Stimulated activated CD4-positive, alpha-beta T cell treated with anti-CD3 and anti-CD28 coated beads, Interleukin-1b, Interleukin-23, amount 100 ng/mL, for 24 hours (primary cell): ENCODE measurements at regions not wholly inside any gene's neighbourhood (a gene's known extent, or its start where the extent isn't known, plus 50 kb on each side); places are given as distances from the start of the nearest gene placed in this dataset.

ENCODE experiments used
- DNase-seq, 4 experiments: peaks; one replicate each; pipeline ENCODE4 v3.0.0-alpha.2; 2020; ENCODE audit warnings: low read depth in 4 of 4, low spot score in 1 of 4

DNA sequence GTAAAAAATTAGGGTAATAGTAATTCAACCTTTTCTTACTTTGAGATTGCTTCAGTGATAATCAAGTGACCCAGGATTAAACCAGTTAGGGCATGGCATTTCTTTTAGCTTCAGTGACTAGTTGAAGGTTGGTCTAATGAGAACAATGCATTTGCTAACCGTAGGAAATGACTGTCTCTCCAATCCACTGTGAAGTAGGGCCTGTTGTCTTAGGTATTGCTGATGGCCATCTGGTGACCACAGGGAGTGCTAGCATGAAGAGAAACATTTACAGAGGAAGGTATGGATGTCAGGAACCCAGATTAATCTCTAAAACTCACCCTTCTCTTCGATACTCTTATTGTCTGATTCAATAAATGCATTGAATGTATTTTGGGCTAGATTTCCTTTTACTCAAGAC lies 535.9 kb upstream of the SEMA6A start:
- no peak for DNase-seq

DNA sequence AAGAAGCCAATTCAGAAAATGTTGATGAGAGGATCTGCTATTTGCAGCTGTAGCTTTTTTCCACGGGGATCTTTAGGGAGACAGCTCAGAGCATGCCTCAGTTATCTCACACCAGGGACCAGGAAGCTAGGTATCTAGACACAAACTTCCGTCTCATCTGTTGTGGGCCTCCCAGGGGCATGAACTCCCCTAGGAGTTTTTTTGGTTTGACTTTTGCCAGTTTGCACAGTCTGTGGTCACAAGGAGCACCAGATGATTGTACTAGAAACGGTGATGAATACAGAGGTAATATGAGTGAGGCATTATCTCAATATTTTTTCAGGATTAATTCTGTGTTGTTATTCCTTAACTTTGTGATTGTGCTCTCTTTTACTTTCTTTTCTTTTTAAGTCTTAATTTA lies 533.2 kb upstream of the SEMA6A start:
- DNase-seq: no peak

DNA sequence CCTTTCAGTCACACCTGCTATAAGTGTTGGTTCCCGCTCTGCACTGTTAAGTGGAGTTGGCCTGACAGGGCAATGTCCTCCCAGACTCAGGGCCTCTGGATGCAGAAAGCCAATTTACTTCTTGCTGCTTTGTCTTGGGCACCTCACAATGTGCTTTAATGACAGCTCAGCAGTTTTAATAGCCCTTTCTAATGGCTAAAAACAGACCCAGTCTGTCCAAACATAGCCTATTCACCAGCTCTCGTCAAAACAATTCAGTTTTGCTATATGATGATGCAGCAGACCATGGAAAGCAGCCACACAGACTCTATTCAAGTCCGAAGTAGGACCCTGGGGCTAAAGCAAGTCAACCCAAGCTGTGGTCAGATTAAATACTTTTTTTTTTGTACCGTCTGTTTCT lies 529.1 kb upstream of the SEMA6A start:
- no peak for DNase-seq

DNA sequence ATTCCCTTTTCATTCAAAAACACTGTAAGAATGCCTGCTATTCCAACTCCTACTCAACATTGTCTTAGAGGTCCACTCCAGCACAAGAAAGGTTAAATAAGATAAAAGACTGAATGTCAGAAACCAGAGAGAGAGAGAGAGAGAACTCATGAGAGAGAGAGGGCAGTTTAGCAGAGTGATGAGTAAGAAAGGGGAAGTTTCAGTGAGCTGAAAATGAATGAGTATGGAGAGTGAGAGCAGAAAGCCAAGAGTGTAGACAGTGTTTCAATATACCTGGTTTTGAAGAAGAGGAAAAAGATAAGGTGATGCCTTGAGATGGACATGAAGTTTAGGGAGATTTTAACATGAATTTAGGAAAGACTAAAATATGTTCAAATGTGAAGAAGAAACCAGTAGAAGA lies 528.0 kb upstream of the SEMA6A start:
- no peak for DNase-seq

DNA sequence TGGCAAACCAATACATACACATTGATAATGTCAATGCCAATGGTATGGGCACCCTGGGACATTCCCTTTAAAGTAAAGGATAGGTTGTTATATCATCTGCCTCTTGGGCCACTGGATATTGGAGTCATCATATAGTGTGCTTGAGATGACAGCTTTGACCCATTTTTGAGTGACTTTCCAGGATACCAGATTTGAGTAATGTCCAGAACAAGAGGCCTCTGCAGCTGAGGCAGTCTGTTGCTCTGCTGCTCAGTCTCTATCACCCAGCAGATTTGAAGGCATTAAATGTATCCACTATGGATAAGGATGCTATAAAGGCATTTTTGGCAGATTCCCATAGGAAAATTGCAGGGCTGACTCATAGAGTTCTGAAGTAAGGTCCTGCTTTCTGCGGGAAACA lies 525.6 kb upstream of the SEMA6A start:
- DNase-seq: no peak

DNA sequence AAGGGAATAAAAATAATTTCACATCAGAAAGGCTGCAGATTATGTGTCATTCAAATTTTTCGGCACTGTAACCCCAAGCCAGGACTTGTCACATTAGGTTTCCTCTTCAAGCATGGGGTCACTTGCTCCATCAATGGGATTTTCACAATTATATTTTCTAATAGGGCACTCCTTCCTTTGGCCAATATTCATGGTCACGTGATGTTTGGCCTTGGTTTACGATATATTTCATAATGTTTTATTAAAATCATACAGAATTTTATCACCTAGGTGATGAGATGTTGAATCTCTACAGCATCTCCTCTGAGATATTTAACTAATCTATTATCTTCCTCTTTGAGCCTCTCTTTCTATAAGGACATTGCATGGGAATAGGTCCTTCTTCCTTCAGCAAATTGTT lies 523.5 kb upstream of the SEMA6A start:
- no peak for DNase-seq

DNA sequence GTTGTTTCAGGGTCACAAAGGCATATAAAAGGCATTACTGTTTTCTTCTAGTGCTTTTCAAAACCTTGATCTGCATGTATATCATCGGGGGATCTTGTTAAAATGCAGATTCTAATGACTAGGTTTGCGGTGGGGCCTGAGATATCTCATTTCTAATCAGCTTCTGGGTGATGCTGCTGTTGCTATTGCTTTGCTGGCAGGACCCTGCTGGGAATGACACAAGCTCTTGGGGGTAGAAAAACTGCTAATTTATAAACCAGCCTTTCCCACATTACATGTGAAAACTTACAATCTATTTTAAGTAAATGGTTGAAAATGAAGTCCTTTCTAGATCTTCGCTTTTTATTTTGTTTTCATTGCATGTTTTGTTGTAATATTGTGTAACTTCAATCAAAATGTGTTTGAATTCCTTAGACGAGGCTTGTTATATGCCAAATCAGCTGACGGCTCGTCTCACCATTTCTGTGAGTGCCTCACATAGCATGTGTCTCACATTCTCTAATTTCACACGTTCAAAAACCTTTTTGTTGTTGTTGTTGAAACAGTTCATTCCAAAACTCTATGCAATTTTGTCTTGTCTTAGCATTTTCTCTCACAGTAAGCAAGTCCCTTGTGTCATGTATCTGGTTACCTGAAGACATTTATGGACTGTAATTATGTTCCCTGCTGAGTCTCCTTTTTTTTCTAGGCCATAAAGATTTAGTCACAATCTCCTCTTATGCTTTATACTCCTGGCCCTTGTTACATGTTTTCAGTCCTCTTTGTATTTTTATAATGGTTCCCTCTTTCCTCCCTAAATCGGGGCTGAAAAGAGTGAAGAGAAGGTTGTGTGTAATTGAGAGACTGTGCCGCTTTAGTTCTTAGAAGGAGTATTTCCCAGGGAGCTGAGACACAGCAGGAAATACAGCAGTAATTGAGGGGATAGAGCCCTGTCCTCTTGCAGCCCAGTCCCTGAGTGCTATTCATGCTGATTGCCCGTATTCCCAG lies 521.0 kb upstream of the SEMA6A start:
- DNase-seq: no peak

DNA sequence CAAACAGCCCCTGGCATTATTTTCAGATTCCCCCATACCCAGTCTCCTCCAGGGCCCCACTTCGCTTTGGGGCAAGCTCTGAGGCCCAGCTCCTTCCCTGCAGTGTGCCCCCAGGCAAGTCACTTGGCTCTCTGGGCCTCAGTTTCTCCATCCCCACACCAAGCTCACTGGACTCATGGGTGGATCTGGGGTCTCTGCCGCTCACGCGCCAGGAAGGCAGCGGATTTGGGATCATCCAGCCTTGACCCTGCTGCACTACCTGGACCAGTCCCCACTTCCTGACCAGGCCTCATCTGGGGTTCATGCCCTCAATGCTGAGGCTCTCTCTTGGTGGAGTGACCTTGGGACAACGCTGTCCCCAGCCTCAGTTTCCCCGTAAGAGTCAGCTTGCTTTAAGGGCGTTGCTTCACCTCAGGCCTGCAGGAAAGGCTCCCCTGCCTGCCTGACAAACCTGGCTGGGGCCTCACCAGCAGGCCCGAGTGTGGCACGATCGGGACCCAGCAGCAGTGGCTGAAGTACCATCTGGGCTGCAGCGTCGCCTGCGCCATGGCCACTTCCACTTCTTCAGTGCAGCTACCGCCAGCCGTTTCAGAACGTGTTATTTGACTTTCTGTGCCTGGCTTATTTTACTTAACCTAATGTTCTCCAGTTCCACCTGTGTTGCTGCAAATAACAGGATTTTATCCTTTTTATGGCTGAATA lies 519.6 kb upstream of the SEMA6A start:
- DNase-seq: no peak

DNA sequence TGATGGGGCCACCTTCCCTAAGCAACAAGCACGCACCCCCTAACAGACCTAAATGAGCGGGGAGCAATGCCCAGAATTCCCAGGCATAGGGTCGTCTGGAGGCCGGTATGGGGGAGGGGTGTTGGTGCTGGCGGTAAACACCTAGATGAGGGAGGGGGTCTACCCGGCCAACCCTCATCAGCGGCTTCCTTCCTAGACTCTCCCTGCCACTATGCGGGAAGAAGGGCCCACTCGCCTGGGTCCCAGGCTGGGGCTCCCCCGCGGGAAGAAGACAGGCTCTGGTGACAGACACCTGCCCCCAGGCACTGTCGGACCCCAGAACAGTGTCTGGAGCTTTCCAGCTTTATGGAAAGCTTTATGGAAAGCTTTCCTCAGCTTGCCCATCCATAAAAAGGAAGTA lies 519.0 kb upstream of the SEMA6A start:
- DNase-seq: no peak

DNA sequence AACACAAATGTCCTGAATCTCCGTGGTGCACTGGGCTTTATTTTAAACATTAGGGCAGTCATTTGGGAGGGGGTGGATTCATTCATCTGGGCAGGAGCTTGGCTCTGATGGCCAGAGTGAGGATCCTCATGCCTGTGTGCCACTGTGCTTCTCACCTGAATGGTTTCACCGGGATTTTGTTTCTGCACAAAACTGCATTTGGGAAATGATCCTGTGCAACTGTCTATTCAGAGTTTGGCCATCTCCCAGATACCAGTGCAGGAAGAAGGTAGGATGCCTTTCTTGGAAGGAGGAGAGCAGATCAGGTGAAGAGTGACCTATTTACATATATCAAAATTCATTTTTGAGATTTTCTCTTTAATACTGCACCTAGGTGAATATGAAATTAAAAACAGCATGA lies 514.4 kb upstream of the SEMA6A start:
- DNase-seq: no peak

DNA sequence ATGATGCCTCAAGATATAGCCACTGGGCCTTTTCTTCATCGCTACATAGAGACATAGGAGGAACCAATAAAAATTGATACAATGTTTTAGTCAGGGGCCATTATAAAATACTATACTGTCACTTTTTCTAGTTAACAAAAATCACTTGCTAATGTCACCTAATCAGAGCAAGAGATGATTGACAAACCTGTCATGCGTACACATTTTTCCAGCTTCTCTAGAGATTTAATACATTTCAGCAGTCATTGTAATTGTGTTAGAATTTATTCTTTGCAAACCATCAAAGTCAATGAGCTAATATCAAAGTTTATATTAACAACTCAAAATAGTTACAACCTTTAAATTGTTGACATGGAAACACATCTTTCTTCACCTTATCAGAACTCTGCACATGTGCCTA lies 513.6 kb upstream of the SEMA6A start:
- no peak for DNase-seq

DNA sequence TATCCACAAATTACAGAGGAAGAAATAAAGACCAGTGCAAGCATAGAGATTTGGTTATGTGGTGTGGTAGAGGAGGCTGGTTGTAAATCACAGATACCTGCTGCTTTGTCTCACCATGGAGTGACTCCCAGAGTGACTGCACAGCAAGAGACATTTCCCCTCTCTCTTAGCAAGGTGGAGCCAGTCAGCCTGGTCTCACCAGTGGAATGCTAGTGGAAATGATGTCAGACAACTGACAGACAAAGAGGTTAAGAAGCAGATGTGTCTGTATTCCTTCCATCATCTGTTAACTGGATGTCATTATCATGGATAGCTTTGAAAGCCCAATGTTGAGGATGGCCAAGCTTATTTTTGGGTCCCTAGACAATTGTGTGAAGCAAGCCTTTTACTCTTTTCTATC lies 509.4 kb upstream of the SEMA6A start:
- no peak for DNase-seq

DNA sequence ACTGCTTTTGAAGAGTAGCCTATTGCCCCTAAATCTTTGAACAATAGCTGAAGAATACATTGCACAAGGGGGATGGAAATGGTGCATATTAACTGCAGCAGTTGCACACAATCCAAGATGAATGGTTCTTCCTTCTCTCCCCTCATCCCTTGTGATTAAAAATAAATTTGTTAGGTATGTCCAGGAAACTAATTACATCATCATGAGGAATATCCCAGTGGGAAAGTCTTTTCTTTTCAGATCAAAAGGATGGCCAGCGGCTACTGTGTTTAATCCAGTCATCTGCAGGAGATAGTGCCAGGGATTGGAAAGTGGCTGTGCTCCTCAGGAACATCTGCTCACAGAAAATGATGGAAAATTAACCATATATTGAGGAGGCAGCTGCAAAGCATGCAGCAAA lies 508.4 kb upstream of the SEMA6A start:
- DNase-seq: no peak

DNA sequence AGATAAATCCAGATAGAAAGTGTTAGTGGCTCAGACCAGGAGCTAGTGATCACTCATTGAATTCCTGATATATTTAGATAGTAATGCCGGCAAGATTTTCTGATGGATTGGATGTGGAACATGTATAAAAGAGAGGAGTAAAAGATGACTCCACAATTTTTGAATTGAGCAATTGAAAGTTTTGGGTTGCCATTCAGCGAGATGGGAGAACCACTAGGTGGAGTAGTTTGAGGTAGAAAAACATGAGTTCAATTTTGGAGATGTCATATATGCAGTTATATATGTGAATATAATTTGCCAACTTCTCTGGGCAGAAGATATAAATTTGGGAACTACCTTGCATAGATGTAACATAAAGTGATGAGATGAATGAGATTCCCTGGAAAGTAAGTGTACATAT lies 502.5 kb upstream of the SEMA6A start:
- DNase-seq: no peak

DNA sequence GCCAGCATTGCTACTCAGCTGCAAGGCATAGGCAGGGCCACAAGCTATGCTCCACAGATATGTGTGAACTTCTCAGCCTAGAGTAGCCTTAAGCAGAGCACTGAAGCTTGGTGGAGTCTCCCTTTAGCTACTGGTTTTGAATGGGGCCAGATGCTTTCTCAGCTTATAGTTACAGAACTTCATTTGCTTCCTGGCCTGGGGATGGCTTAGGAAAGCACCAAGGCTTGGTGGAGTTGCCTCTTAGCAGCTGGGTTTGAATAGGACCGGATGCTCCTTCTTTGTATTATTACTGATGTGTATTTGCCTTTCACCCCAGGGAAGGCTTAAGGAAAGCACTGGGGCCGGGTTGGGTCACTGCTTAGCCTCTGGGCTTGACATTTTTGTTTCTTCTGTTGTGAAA lies 497.8 kb upstream of the SEMA6A start:
- no peak for DNase-seq

DNA sequence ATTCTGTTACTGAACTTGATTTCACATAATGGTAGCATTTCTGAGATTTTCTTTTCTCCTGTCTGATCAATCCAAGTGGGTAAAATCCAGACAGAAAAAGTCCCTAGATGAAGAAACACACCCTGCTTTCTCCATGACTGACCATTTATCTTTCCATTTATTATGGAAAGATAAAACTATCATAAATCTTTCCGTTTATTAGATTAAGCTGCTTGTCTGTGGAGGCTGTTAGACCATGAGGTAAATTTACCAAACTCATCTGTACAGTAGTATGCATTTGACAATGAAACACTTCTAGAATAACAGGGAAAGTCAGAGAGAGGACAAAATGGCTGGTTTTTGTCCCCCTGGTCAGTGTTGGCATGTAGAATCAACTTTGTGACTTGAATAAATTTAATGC lies 491.2 kb upstream of the SEMA6A start:
- DNase-seq: no peak

DNA sequence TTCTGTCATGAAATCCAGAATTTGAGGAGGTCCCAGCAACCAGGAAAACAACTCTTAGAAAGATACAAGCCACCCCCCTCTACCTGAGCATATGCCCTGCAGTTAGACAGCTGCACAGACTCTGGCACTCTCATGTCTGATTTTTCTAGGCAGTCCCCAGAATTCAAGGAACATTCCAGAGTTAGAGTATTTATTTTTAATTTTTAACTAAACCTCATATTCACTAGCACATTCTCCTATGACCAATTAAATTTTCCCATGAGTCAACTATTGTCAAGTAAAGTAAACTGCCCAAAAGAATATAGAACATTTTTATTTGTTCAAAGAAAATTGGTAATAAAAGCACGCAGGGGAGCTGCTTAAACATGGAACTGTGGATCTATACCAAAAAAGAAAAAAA lies 490.5 kb upstream of the SEMA6A start:
- DNase-seq: no peak

DNA sequence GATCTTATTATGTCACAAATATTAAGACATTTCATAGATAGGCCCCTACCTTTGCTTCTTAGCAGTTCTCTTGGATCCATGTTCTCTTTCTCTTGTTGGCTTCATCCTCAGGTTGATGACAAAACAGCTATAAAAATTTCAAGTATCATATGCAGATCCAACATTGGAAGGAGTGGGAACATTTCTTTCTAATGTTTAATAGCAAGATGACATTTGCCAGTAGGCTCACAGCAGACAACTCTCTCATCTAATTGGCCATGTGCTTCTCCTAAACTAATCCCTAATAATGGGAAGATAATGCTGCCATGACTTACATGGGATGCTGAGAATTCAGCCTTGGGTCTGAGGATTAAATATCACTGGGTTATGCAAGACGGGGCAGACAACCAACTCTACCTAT lies 485.5 kb upstream of the SEMA6A start:
- no peak for DNase-seq

DNA sequence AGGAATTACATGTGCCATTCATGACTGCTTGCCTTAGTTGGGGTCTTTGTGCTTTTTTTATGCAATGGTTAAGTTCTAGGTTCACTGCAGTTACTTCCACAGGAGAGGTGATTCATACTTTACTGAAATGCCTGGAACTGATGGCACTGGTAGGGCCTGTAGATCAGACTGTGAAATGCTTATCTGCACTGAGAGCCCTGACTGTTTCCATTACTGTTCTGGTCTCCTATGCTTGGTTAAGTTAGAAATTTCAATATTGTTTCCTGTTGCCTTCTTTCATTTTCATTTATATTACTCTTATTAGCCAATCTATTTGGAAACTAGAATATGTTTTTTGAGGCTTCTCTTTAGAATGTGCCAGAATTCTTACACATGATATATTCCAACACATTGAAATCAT lies 484.1 kb upstream of the SEMA6A start:
- no peak for DNase-seq

DNA sequence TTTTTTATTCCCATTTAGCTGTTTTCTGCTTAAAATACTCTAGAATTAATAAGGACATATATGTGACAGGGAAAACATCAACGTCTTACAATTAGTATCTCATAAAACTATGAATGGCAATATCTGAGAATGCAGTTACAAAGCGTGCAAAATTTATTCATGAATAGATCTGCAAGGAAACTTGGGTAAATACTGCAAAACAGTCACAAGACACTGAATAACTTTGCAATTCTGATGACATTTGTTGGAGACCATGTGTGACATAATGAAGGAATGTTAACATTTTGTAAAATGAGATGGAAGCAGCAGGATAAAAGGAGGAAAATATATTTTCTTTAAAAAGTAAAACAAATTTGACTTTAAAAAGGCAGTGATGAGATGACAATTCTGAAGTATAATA lies 480.9 kb upstream of the SEMA6A start:
- DNase-seq: no peak

DNA sequence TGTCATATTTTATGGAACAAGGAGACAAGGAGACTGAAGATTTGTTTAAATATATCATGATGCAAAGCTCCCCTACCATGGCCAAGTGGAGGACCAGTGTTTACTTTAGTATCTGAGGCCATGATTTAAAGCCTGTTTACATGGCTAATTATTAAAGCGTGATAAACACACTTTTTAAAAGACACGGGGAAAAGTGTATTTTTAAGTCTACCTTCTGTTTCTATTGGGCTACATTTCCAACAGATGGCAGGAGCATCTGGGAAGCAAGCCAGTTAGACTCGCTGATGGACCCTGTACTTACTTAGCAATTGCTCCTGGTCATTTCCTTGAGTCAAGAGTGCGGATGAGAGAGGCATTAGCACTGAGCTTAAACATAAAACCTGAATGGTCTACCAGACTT lies 480.3 kb upstream of the SEMA6A start:
- DNase-seq: no peak

DNA sequence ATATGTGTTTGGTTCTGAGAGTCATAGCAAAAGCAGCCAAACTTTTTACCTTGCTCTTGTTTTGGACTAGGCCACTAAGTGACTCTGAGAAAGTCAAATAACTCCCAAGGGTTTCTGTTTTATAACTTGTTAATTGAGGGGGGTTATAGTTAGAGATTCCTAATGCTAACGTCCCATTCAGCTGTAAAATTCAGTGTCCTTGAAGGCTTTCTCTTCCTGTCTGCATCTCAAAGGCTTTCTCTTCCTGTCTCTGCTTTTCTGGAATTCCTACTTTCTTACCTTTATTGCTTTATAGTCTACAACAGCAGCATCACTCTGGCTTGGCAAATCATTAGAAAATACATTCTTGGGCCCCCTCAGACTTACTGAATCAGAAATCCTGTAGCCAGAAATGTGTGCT lies 479.5 kb upstream of the SEMA6A start:
- DNase-seq: no peak
